ENCODE measurements at regions not wholly inside any gene's neighbourhood (a gene's known extent, or its start where the extent isn't known, plus 50 kb on each side); places are given as distances from the start of the nearest gene placed in this dataset.

GRCh38 chr12:58544281-58544680 is 376.0 kb downstream of the LRIG3 start:
- FAIRE-seq: no peak

GRCh38 chr12:58547217-58547616 is 373.1 kb downstream of the LRIG3 start:
- peak; percentile 84 for FAIRE-seq

GRCh38 chr12:58548801-58549200 is 371.5 kb downstream of the LRIG3 start:
- FAIRE-seq: no peak

- FAIRE-seq: no peak
These were observed 365.7 kb downstream of the LRIG3 start for GRCh38 chr12:58554522-58555157.

GRCh38 chr12:58557171-58557570 is 363.1 kb downstream of the LRIG3 start:
- no peak for FAIRE-seq

GRCh38 chr12:58557661-58558060 is 362.6 kb downstream of the LRIG3 start:
- FAIRE-seq: peak; percentile 98

GRCh38 chr12:58563621-58564020 is 356.7 kb downstream of the LRIG3 start:
- no peak for FAIRE-seq

- no peak for FAIRE-seq
These were observed 355.6 kb downstream of the LRIG3 start for GRCh38 chr12:58564721-58565120.

GRCh38 chr12:58566599-58566998 is 353.7 kb downstream of the LRIG3 start:
- FAIRE-seq: no peak

- FAIRE-seq: no peak
These were observed 353.1 kb downstream of the LRIG3 start for GRCh38 chr12:58567189-58567588.

GRCh38 chr12:58570411-58570810 is 349.9 kb downstream of the LRIG3 start:
- no peak for FAIRE-seq

GRCh38 chr12:58575256-58575655 is 345.0 kb downstream of the LRIG3 start:
- FAIRE-seq: no peak

- no peak for FAIRE-seq
These were observed 344.2 kb downstream of the LRIG3 start for GRCh38 chr12:58576081-58576480.

- no peak for FAIRE-seq
These were observed 343.4 kb downstream of the LRIG3 start for GRCh38 chr12:58576916-58577315.

- FAIRE-seq: no peak
These were observed 340.2 kb downstream of the LRIG3 start for GRCh38 chr12:58580095-58580494.

- no peak for FAIRE-seq
These were observed 336.8 kb downstream of the LRIG3 start for GRCh38 chr12:58583529-58583928.

GRCh38 chr12:58583940-58584339 is 336.4 kb downstream of the LRIG3 start:
- no peak for FAIRE-seq

GRCh38 chr12:58584880-58585279 is 335.4 kb downstream of the LRIG3 start:
- FAIRE-seq: no peak

GRCh38 chr12:58586762-58587161 is 333.5 kb downstream of the LRIG3 start:
- no peak for FAIRE-seq

- FAIRE-seq: no peak
These were observed 331.5 kb downstream of the LRIG3 start for GRCh38 chr12:58588770-58589169.

- no peak for FAIRE-seq
These were observed 327.7 kb downstream of the LRIG3 start for GRCh38 chr12:58592475-58593207.

- no peak for FAIRE-seq
These were observed 326.6 kb downstream of the LRIG3 start for GRCh38 chr12:58593557-58594304.

GRCh38 chr12:58596381-58596780 is 323.9 kb downstream of the LRIG3 start:
- FAIRE-seq: no peak

- FAIRE-seq: no peak
These were observed 318.8 kb downstream of the LRIG3 start for GRCh38 chr12:58601529-58601928.

Data from islet of Langerhans (tissue), 1 donor.